ENCODE measurements at regions not wholly inside any gene's neighbourhood (a gene's known extent, or its start where the extent isn't known, plus 50 kb on each side); places are given as distances from the start of the nearest gene placed in this dataset.

DNA sequence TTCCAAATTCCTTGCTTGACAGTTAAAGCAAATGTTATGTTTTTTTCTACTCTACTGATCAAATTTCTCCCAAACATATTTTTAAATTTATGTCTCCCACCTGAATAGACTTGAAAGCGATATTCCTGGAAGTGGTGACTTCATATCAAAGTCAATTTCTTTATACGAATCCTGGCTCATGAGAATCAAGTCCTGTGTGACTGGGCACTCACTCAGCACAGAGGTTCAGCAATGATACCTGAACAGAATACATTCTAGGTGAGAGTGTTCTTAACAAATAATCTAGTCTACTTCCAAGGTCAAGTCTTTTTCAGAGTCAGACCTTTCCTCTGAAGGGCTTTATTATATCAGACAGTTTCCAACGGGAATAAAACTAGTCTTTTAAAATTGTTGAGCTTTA is 1070.6 kb downstream of the TRHDE start:
- no peaks in the 10 kb centered on the region for H3K27me3 ChIP-seq (ENCODE audit: control insufficient read depth, extremely low read depth, insufficient read depth, low read length)
- TF ChIP-seq EZH2 (IDR thresholded peaks at IDR 0.05; ENCODE audit: low read length) (no peak), CTCF (optimal IDR thresholded peaks at IDR 0.05 in 1 of 3, IDR thresholded peaks at IDR 0.05 in 1 of 3, conservative IDR thresholded peaks at IDR 0.05 in 1 of 3; ENCODE audit: extremely low read depth in 1 of 3, insufficient read depth in 2 of 3, low read length in 3 of 3) (no peak)
- H3K9me3 ChIP-seq (ENCODE audit: control insufficient read depth, low read depth, low read length) = no peaks in the 10 kb centered on the region
- no peaks in the 10 kb centered on the region for H3K9me1 ChIP-seq (ENCODE audit: control insufficient read depth, extremely low read depth, insufficient read depth, low read length)
- no peak for FAIRE-seq
- dilution Hi-C loops (cut with MboI; ENCODE audit: extremely low pct_ligation_motif_present, low sequenced_read_pairs) = no loop called here
- DNase-seq (ENCODE audit: low read depth, low spot score) = no peak
- no peaks in the 10 kb centered on the region for H3K4me1 ChIP-seq (ENCODE audit: control insufficient read depth, extremely low read depth, insufficient read depth, low read length)
- no peaks in the 10 kb centered on the region for H3K36me3 ChIP-seq (ENCODE audit: control insufficient read depth in 2 of 2, extremely low read depth in 1 of 2, insufficient read depth in 2 of 2, low read length in 2 of 2)
- H3K4me3 ChIP-seq (ENCODE audit: control insufficient read depth in 2 of 3, extremely low read depth in 1 of 3, insufficient read depth in 2 of 3, low read depth in 1 of 3, low read length in 3 of 3) = no peak overlapping the region
- no peak overlapping the region for H2AFZ ChIP-seq (ENCODE audit: control insufficient read depth, low read length)
- no peak overlapping the region for H3K4me2 ChIP-seq (ENCODE audit: control insufficient read depth, extremely low read depth, insufficient read depth, low read depth, low read length)
- no peak overlapping the region for H3K9ac ChIP-seq (ENCODE audit: control insufficient read depth, extremely low read depth, insufficient read depth, low read length)
- H4K20me1 ChIP-seq (ENCODE audit: control insufficient read depth, extremely low read depth, insufficient read depth, low read length) = no peaks in the 10 kb centered on the region
- no peak overlapping the region for H3K27ac ChIP-seq (ENCODE audit: control insufficient read depth, insufficient read depth, low read length)
- no peaks in the 10 kb centered on the region for H3K79me2 ChIP-seq (ENCODE audit: control insufficient read depth, insufficient read depth, low read length)

DNA sequence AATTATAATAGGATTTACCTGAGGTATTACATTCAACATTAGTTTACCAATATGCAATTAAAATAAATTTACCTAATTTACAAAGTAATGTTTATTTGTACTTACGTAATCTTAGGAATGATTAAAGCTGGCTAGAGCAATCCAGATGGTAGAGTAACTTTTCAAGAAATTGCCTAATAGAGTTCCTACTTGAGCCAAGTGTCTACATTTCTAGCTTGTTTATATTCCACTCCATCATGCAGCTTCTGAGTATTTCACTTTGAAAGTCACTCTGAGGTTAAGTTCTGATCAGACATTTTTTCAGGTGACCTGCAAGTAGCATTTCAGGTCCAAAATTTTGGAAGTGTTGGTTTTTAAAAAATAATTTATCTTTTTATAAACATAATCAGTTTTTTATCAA is 1080.7 kb downstream of the TRHDE start:
- no peak overlapping the region for H3K27ac ChIP-seq (ENCODE audit: control insufficient read depth, insufficient read depth, low read length)
- dilution Hi-C loops (cut with MboI; ENCODE audit: extremely low pct_ligation_motif_present, low sequenced_read_pairs) = no loop called here
- H3K4me2 ChIP-seq (ENCODE audit: control insufficient read depth, extremely low read depth, insufficient read depth, low read depth, low read length) = no peak overlapping the region
- no peaks in the 10 kb centered on the region for H3K79me2 ChIP-seq (ENCODE audit: control insufficient read depth, insufficient read depth, low read length)
- H4K20me1 ChIP-seq (ENCODE audit: control insufficient read depth, extremely low read depth, insufficient read depth, low read length) = no peaks in the 10 kb centered on the region
- H3K27me3 ChIP-seq (ENCODE audit: control insufficient read depth, extremely low read depth, insufficient read depth, low read length) = no peaks in the 10 kb centered on the region
- H3K4me3 ChIP-seq (ENCODE audit: control insufficient read depth in 2 of 3, extremely low read depth in 1 of 3, insufficient read depth in 2 of 3, low read depth in 1 of 3, low read length in 3 of 3) = no peak overlapping the region
- FAIRE-seq (no peak), DNase-seq (ENCODE audit: low read depth, low spot score) (no peak)
- no peak overlapping the region for H3K9ac ChIP-seq (ENCODE audit: control insufficient read depth, extremely low read depth, insufficient read depth, low read length)
- H3K36me3 ChIP-seq (ENCODE audit: control insufficient read depth in 2 of 2, extremely low read depth in 1 of 2, insufficient read depth in 2 of 2, low read length in 2 of 2) = no peaks in the 10 kb centered on the region
- TF ChIP-seq CTCF (optimal IDR thresholded peaks at IDR 0.05 in 1 of 3, IDR thresholded peaks at IDR 0.05 in 1 of 3, conservative IDR thresholded peaks at IDR 0.05 in 1 of 3; ENCODE audit: extremely low read depth in 1 of 3, insufficient read depth in 2 of 3, low read length in 3 of 3) (no peak), EZH2 (IDR thresholded peaks at IDR 0.05; ENCODE audit: low read length) (no peak)
- no peaks in the 10 kb centered on the region for H3K4me1 ChIP-seq (ENCODE audit: control insufficient read depth, extremely low read depth, insufficient read depth, low read length)
- no peaks in the 10 kb centered on the region for H3K9me3 ChIP-seq (ENCODE audit: control insufficient read depth, low read depth, low read length)
- H2AFZ ChIP-seq (ENCODE audit: control insufficient read depth, low read length) = no peak overlapping the region
- H3K9me1 ChIP-seq (ENCODE audit: control insufficient read depth, extremely low read depth, insufficient read depth, low read length) = no peaks in the 10 kb centered on the region

All from keratinocyte (primary cell).